Astrocyte (in vitro differentiated cells and primary cell): ENCODE measurements at regions not wholly inside any gene's neighbourhood (a gene's known extent, or its start where the extent isn't known, plus 50 kb on each side); places are given as distances from the start of the nearest gene placed in this dataset.

Source experiments
- DNase-seq: peaks from one replicate; pipeline ENCODE4 v3.0.0-alpha.2; 2010; ENCODE audit warnings: low read depth
- FAIRE-seq: peaks from 2 replicates; lab custom pipeline; 2011; peaks lifted over from hg19 to GRCh38; lab: Jason Lieb, UNC
- H2AFZ ChIP-seq: 2 replicates; pipeline ENCODE4 v1.6.0; 2012; ENCODE audit warnings: low read depth, low read length, inconsistent platforms
- H3K27ac ChIP-seq: 2 replicates; pipeline ENCODE4 v1.5.1; 2011; ENCODE audit warnings: low read depth, low read length, inconsistent platforms
- H3K27me3 ChIP-seq: 2 replicates; pipeline ENCODE4 v1.6.0; 2011; ENCODE audit warnings: low read length, inconsistent platforms; ENCODE audit not compliant: insufficient read depth
- H3K36me3 ChIP-seq: 2 replicates; pipeline ENCODE4 v1.5.1; 2011; ENCODE audit warnings: low read length, inconsistent platforms; ENCODE audit not compliant: insufficient read depth
- H3K4me1 ChIP-seq: 2 replicates; pipeline ENCODE4 v1.5.1; 2011; ENCODE audit warnings: low read length, inconsistent platforms; ENCODE audit not compliant: insufficient read depth
- H3K4me2 ChIP-seq: 2 replicates; pipeline ENCODE4 v1.6.0; 2012; ENCODE audit warnings: low read length, inconsistent platforms
- H3K4me3 ChIP-seq: 2 replicates; pipeline ENCODE4 v1.5.1; 2011; ENCODE audit warnings: low read depth, mild to moderate bottlenecking, low read length, inconsistent platforms; ENCODE audit not compliant: insufficient read depth
- H3K79me2 ChIP-seq: 2 replicates; pipeline ENCODE4 v1.6.0; 2012; ENCODE audit warnings: mild to moderate bottlenecking, low read length, inconsistent platforms; ENCODE audit not compliant: insufficient read depth
- H3K9ac ChIP-seq: 2 replicates; pipeline ENCODE4 v1.6.0; 2012; ENCODE audit warnings: mild to moderate bottlenecking, low read length, inconsistent platforms
- H3K9me3 ChIP-seq: 2 replicates; pipeline ENCODE4 v1.5.1; 2012; ENCODE audit warnings: low read depth, mild to moderate bottlenecking, low read length, inconsistent platforms; ENCODE audit not compliant: insufficient read depth
- H4K20me1 ChIP-seq: 2 replicates; pipeline ENCODE4 v1.6.0; 2012; ENCODE audit warnings: low read length, inconsistent platforms; ENCODE audit not compliant: insufficient read depth
- H3K27ac Mint-ChIP-seq: one replicate; pipeline ENCODE4 v1.8.0; 2021; ENCODE audit warnings: mild to moderate bottlenecking, mixed read lengths; ENCODE audit not compliant: unreplicated experiment
- H3K27me3 Mint-ChIP-seq: one replicate; pipeline ENCODE4 v1.8.0; 2021; ENCODE audit warnings: low read depth, mixed read lengths; ENCODE audit not compliant: unreplicated experiment
- H3K36me3 Mint-ChIP-seq: one replicate; pipeline ENCODE4 v1.8.0; 2021; ENCODE audit warnings: low read depth, mixed read lengths; ENCODE audit not compliant: unreplicated experiment
- H3K4me1 Mint-ChIP-seq: one replicate; pipeline ENCODE4 v1.8.0; 2021; ENCODE audit warnings: low read depth, mixed read lengths; ENCODE audit not compliant: unreplicated experiment
- H3K4me3 Mint-ChIP-seq: one replicate; pipeline ENCODE4 v1.8.0; 2021; ENCODE audit warnings: mild to moderate bottlenecking, moderate library complexity, mixed read lengths; ENCODE audit not compliant: unreplicated experiment
- H3K9me3 Mint-ChIP-seq: one replicate; pipeline ENCODE4 v1.8.0; 2021; ENCODE audit warnings: mild to moderate bottlenecking, mixed read lengths; ENCODE audit not compliant: unreplicated experiment
- CTCF ChIP-seq: IDR thresholded peaks from 2 replicates; pipeline ENCODE4 v1.5.1; 2011; ENCODE audit warnings: low read depth, mild to moderate bottlenecking, inconsistent platforms, low read length, moderate library complexity; ENCODE audit not compliant: insufficient read depth
- EZH2 ChIP-seq: IDR thresholded peaks from 2 replicates; pipeline ENCODE4 v1.6.1; 2012; ENCODE audit warnings: mild to moderate bottlenecking, low read length, inconsistent platforms; ENCODE audit not compliant: insufficient read depth

- H3K4me2 ChIP-seq = no peak overlapping the region
- Mint-ChIP-seq H3K4me1 (peaks cover 5% of the 10 kb centered on the region), H3K27ac (no peak overlapping the region), H3K4me3 (no peak overlapping the region), H3K9me3 (no peaks in the 10 kb centered on the region), H3K27me3 (no peaks in the 10 kb centered on the region), H3K36me3 (no peaks in the 10 kb centered on the region)
- no peak overlapping the region for H3K4me3 ChIP-seq
- H3K4me1 ChIP-seq = no peaks in the 10 kb centered on the region
- H4K20me1 ChIP-seq = no peaks in the 10 kb centered on the region
- H3K9ac ChIP-seq = no peak overlapping the region
- TF ChIP-seq CTCF (no peak), EZH2 (no peak)
- H3K36me3 ChIP-seq = no peaks in the 10 kb centered on the region
- H3K9me3 ChIP-seq = no peaks in the 10 kb centered on the region
- no peak overlapping the region for H2AFZ ChIP-seq
- no peaks in the 10 kb centered on the region for H3K27me3 ChIP-seq
- DNase-seq (no peak), FAIRE-seq (no peak)
- no peak overlapping the region for H3K27ac ChIP-seq
- H3K79me2 ChIP-seq = no peaks in the 10 kb centered on the region
These were observed 1044.4 kb downstream of the ADGRL2 start for GRCh38 chr1:82844911-82845827.

GRCh38 chr1:82844447-82844846 is 1043.7 kb downstream of the ADGRL2 start:
- H3K27ac Mint-ChIP-seq = no peak overlapping the region
- no peaks in the 10 kb centered on the region for H3K36me3 Mint-ChIP-seq
- Histone ChIP-seq H3K27ac (no peak overlapping the region), H2AFZ (no peak overlapping the region), H3K4me2 (no peak overlapping the region), H3K4me3 (no peak overlapping the region), H3K36me3 (no peaks in the 10 kb centered on the region), H3K4me1 (no peaks in the 10 kb centered on the region), H3K9ac (no peak overlapping the region), H4K20me1 (no peaks in the 10 kb centered on the region), H3K79me2 (no peaks in the 10 kb centered on the region), H3K27me3 (no peaks in the 10 kb centered on the region), H3K9me3 (no peaks in the 10 kb centered on the region)
- H3K27me3 Mint-ChIP-seq = no peaks in the 10 kb centered on the region
- DNase-seq (no peak), FAIRE-seq (no peak)
- no peak for TF ChIP-seq CTCF
- no peak for TF ChIP-seq EZH2
- no peaks in the 10 kb centered on the region for H3K9me3 Mint-ChIP-seq
- no peak overlapping the region for H3K4me3 Mint-ChIP-seq
- H3K4me1 Mint-ChIP-seq = peaks cover 5% of the 10 kb centered on the region

GRCh38 chr1:82843876-82844275 is 1043.1 kb downstream of the ADGRL2 start:
- H3K27ac ChIP-seq = no peak overlapping the region
- no peak for FAIRE-seq
- H3K27ac Mint-ChIP-seq = no peak overlapping the region

More at GRCh38 chr1:82843876-82844275, 1043.1 kb downstream of the ADGRL2 start:
- Histone ChIP-seq H3K36me3 (no peaks in the 10 kb centered on the region), H3K9me3 (no peaks in the 10 kb centered on the region), H3K4me3 (no peak overlapping the region), H2AFZ (no peak overlapping the region), H3K27me3 (no peaks in the 10 kb centered on the region), H3K4me2 (no peak overlapping the region), H3K9ac (no peak overlapping the region), H3K79me2 (no peaks in the 10 kb centered on the region), H4K20me1 (no peaks in the 10 kb centered on the region), H3K4me1 (no peaks in the 10 kb centered on the region)
- Mint-ChIP-seq H3K4me1 (peaks cover 5% of the 10 kb centered on the region), H3K27me3 (no peaks in the 10 kb centered on the region), H3K36me3 (no peaks in the 10 kb centered on the region), H3K9me3 (no peaks in the 10 kb centered on the region), H3K4me3 (no peak overlapping the region)
- TF ChIP-seq CTCF (no peak), EZH2 (no peak)
- no peak for DNase-seq
